ENCODE measurements at regions not wholly inside any gene's neighbourhood (a gene's known extent, or its start where the extent isn't known, plus 50 kb on each side); places are given as distances from the start of the nearest gene placed in this dataset.

DNA sequence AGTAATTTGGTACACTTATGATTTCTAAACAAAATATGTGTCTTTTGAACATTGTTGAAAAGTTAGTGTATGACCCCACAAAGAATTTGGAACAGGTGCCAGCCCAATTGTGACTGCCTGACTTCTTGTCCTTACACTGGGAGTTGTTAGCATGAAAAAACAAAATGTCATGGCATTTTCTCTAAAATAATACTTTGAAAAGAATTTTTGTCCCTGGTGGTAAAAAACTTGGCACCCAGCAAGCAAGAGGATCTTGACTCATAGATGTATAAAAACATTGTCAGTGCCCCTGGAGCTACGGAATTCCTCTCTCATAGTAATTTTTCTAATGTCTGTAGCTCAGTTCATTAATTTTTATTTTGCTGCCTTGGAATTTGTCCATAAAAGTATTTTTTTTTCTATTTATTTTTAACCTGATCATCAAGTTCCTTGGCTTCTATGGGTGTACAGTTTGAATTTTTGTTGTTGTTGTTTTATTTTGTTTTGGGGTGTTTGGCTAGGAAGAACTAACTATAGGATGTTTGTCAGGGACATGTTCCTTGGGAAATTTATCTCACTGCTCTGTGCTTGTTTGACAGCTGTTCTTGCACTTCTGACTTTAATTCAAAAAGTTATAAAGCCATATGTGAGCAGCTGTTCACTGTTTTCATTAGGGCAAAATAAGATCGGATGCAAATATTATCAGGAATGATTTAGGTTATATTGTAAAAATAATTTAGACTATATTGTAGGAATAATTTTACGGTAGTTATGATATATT lies 95.4 kb upstream of the NUDT6 start:
- no peak for DNase-seq (ENCODE audit: extremely low spot score in 2 of 2)
- Histone ChIP-seq H3K4me3 (no peak overlapping the region), H3K36me3 (no peaks in the 10 kb centered on the region), H3K9me3 (no peaks in the 10 kb centered on the region), H3K4me1 (no peaks in the 10 kb centered on the region), H3K27me3 (no peaks in the 10 kb centered on the region), H3K27ac (no peak overlapping the region)
- no peak for TF ChIP-seq POLR2A (IDR thresholded peaks at IDR 0.05)
- TF ChIP-seq POLR2AphosphoS5 (IDR thresholded peaks at IDR 0.05; ENCODE audit: insufficient read depth in 1 of 2, low read depth in 1 of 2): no peak
- TF ChIP-seq, protein P1, sequence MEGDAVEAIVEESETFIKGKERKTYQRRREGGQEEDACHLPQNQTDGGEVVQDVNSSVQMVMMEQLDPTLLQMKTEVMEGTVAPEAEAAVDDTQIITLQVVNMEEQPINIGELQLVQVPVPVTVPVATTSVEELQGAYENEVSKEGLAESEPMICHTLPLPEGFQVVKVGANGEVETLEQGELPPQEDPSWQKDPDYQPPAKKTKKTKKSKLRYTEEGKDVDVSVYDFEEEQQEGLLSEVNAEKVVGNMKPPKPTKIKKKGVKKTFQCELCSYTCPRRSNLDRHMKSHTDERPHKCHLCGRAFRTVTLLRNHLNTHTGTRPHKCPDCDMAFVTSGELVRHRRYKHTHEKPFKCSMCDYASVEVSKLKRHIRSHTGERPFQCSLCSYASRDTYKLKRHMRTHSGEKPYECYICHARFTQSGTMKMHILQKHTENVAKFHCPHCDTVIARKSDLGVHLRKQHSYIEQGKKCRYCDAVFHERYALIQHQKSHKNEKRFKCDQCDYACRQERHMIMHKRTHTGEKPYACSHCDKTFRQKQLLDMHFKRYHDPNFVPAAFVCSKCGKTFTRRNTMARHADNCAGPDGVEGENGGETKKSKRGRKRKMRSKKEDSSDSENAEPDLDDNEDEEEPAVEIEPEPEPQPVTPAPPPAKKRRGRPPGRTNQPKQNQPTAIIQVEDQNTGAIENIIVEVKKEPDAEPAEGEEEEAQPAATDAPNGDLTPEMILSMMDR (IDR thresholded peaks at IDR 0.05): no peak
- intact Hi-C loops (cut with DNase I): no loop called here

DNA sequence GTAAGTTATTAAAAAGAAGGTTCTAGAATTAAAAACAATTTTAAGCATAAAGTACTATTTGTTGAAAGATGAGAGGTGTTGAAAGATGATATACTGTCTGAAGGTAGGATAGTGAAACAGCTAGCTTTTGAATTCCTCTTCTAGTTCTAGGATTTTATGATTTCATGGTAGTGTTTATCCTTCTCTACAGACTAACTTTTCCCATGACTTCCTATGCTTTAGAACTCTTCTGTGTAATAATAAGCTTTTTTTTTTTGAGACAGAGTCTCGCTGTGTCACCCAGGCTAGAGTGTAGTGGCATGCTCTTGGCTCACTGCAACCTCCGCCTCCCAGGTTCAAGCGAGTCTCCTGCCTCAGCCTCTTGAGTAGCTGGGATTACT lies 96.0 kb upstream of the NUDT6 start:
- H3K9me3 ChIP-seq: no peaks in the 10 kb centered on the region
- no peaks in the 10 kb centered on the region for H3K27me3 ChIP-seq
- intact Hi-C loops (cut with DNase I): no loop called here
- DNase-seq (ENCODE audit: extremely low spot score in 2 of 2): no peak
- no peak overlapping the region for H3K4me3 ChIP-seq
- no peaks in the 10 kb centered on the region for H3K36me3 ChIP-seq
- no peak overlapping the region for H3K27ac ChIP-seq
- TF ChIP-seq POLR2AphosphoS5 (IDR thresholded peaks at IDR 0.05; ENCODE audit: insufficient read depth in 1 of 2, low read depth in 1 of 2): no peak
- no peak for TF ChIP-seq POLR2A (IDR thresholded peaks at IDR 0.05)
- TF ChIP-seq, protein P1 (IDR thresholded peaks at IDR 0.05): no peak
- H3K4me1 ChIP-seq: no peaks in the 10 kb centered on the region

DNA sequence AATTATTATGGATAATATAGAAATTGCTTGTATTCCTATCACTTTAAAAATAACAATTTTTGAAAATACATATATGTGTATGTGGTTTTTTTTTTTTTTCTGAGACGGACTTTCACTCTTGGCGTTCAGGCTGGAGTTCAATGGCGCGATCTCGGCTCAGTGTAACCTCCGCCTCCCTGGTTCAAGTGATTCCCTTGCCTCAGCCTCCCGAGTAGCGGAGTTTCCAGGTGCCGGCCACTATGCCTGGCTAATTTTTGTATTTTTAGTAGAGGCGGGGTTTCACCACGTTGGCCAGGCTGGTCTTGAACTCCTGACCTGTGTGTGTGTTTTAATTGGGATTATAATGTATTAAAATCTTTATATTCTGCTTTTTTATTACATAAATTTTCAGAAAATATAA lies 97.9 kb upstream of the NUDT6 start:
- no peak for DNase-seq (ENCODE audit: extremely low spot score in 2 of 2)
- no peaks in the 10 kb centered on the region for H3K36me3 ChIP-seq
- TF ChIP-seq POLR2AphosphoS5 (IDR thresholded peaks at IDR 0.05; ENCODE audit: insufficient read depth in 1 of 2, low read depth in 1 of 2) (no peak), POLR2A (IDR thresholded peaks at IDR 0.05) (no peak)
- TF ChIP-seq, protein P1 (IDR thresholded peaks at IDR 0.05): no peak
- peaks cover 10% of the 10 kb centered on the region for H3K4me1 ChIP-seq
- intact Hi-C loops (cut with DNase I): no loop called here
- no peak overlapping the region for H3K4me3 ChIP-seq
- H3K9me3 ChIP-seq: no peaks in the 10 kb centered on the region
- no peaks in the 10 kb centered on the region for H3K27me3 ChIP-seq
- no peak overlapping the region for H3K27ac ChIP-seq

DNA sequence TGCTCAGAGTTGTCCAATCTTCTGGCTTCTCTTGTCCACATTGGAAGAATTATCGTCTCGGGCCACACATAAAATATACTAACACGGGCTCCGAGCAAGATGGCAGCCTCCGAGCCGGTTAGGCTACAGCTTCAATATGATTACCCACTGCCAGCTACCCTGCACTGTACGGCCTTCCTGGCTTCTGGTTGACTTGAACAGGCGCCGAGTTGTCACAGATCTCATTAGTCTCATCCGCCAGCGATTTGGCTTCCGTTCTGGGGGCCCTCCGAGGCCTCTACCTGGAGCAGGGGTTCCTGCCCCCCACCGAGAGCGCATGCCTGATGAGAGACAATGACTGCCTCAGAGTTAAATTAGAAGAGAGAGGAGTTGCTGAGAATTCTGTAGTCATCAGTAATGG lies 101.2 kb upstream of the NUDT6 start:
- Histone ChIP-seq H3K36me3 (no peaks in the 10 kb centered on the region), H3K4me1 (peaks cover 22% of the 10 kb centered on the region), H3K9me3 (no peaks in the 10 kb centered on the region), H3K27ac (no peak overlapping the region), H3K27me3 (no peaks in the 10 kb centered on the region), H3K4me3 (no peak overlapping the region)
- intact Hi-C loops (cut with DNase I): no loop called here
- TF ChIP-seq POLR2AphosphoS5 (IDR thresholded peaks at IDR 0.05; ENCODE audit: insufficient read depth in 1 of 2, low read depth in 1 of 2) (no peak), POLR2A (IDR thresholded peaks at IDR 0.05) (no peak)
- TF ChIP-seq, protein P1 (IDR thresholded peaks at IDR 0.05): no peak
- no peak for DNase-seq (ENCODE audit: extremely low spot score in 2 of 2)

DNA sequence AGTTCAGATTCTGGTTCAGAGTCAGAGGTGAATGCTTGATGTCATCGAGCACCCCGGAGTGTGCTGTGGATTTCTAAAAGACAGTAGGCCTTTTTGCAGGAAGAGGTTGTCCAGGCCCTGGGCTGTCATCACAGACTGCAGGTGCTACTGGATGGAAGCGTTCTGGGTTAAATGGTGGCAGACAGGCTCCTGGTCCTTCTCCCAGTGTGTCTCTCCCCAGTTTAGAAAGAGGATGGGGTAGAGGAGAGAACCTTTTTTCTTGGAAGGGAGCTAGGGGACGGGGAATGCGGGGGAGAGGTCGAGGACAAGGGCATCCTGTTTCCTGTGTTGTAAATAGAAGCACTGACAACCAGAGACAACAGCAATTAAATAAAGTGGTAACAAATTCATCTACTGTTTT lies 102.3 kb upstream of the NUDT6 start:
- DNase-seq (ENCODE audit: extremely low spot score in 2 of 2): no peak
- Histone ChIP-seq H3K27me3 (no peaks in the 10 kb centered on the region), H3K36me3 (no peaks in the 10 kb centered on the region), H3K4me3 (no peak overlapping the region), H3K27ac (no peak overlapping the region), H3K9me3 (no peaks in the 10 kb centered on the region), H3K4me1 (peaks cover 22% of the 10 kb centered on the region)
- intact Hi-C loops (cut with DNase I): no loop called here
- TF ChIP-seq POLR2AphosphoS5 (IDR thresholded peaks at IDR 0.05; ENCODE audit: insufficient read depth in 1 of 2, low read depth in 1 of 2): no peak
- TF ChIP-seq, protein P1 (IDR thresholded peaks at IDR 0.05): no peak
- no peak for TF ChIP-seq POLR2A (IDR thresholded peaks at IDR 0.05)

All from vagina (tissue), 2 donors.